ENCODE measurements at regions not wholly inside any gene's neighbourhood (a gene's known extent, or its start where the extent isn't known, plus 50 kb on each side); places are given as distances from the start of the nearest gene placed in this dataset.

DNA sequence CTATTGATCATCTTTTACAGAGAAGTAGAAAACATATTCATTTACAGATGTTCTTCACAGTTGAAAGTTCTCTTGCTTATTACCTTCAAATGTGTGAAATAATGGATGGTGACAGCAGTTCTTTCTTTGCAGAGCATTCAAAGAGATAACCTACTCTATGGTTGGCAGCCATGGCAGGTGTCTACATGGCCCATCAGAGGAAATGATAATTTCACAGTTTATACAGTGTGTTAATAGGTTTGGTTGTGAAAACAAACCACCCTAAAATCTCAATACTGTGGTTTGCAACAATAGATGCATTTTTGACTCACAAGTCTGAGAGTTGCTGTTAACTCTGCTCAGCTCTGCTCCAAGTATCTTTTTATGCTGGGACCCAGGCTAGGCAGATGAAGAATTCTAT lies 241.2 kb upstream of the SAMSN1 start:
- Histone ChIP-seq H3K4me2 (ENCODE audit: low read length) (no peak overlapping the region), H3K9me3 (ENCODE audit: low read length) (no peaks in the 10 kb centered on the region), H3K36me3 (ENCODE audit: insufficient read depth, low read length) (no peaks in the 10 kb centered on the region), H3K9me2 (ENCODE audit: insufficient read depth, low read length) (no peaks in the 10 kb centered on the region), H4K20me1 (ENCODE audit: insufficient read depth, low read length) (no peaks in the 10 kb centered on the region), H3K27ac (ENCODE audit: low read depth, low read length, poor library complexity, severe bottlenecking) (no peak overlapping the region), H2AFZ (ENCODE audit: low read length) (no peak overlapping the region), H3K4me1 (ENCODE audit: insufficient read depth, low read length, poor library complexity, severe bottlenecking) (no peaks in the 10 kb centered on the region), H3K4me3 (ENCODE audit: low read depth, low read length, poor library complexity, severe bottlenecking) (no peak overlapping the region), H3K79me2 (ENCODE audit: insufficient read depth, low read depth, low read length) (no peaks in the 10 kb centered on the region)
- TF ChIP-seq CTCF (conservative IDR thresholded peaks at IDR 0.05; ENCODE audit: low read length), result no peak
- no peak for TF ChIP-seq EZH2phosphoT487 (IDR thresholded peaks at IDR 0.05; ENCODE audit: borderline replicate concordance, low read depth, low read length)
- no peak for DNase-seq (ENCODE audit: low spot score)
- POLR2A ChIA-PET, result no interaction called here
- BruUV-seq (replicated peaks), result no TSS peak
- CTCF ChIA-PET (ENCODE audit: unreplicated experiment), result no interaction called here
- intact Hi-C loops (cut with micrococcal nuclease; ENCODE audit: unreplicated experiment), result no loop called here

- DNase-seq (ENCODE audit: low spot score), result no peak
- POLR2A ChIA-PET, result no interaction called here
- Histone ChIP-seq H3K4me1 (ENCODE audit: insufficient read depth, low read length, poor library complexity, severe bottlenecking) (no peaks in the 10 kb centered on the region), H3K36me3 (ENCODE audit: insufficient read depth, low read length) (no peaks in the 10 kb centered on the region), H3K9me2 (ENCODE audit: insufficient read depth, low read length) (no peaks in the 10 kb centered on the region), H3K27ac (ENCODE audit: low read depth, low read length, poor library complexity, severe bottlenecking) (no peak overlapping the region), H3K4me2 (ENCODE audit: low read length) (no peak overlapping the region), H3K79me2 (ENCODE audit: insufficient read depth, low read depth, low read length) (no peaks in the 10 kb centered on the region), H3K9me3 (ENCODE audit: low read length) (no peaks in the 10 kb centered on the region), H2AFZ (ENCODE audit: low read length) (no peak overlapping the region), H4K20me1 (ENCODE audit: insufficient read depth, low read length) (no peaks in the 10 kb centered on the region), H3K4me3 (ENCODE audit: low read depth, low read length, poor library complexity, severe bottlenecking) (no peak overlapping the region)
- intact Hi-C loops (cut with micrococcal nuclease; ENCODE audit: unreplicated experiment), result no loop called here
- CTCF ChIA-PET (ENCODE audit: unreplicated experiment), result no interaction called here
- TF ChIP-seq CTCF (conservative IDR thresholded peaks at IDR 0.05; ENCODE audit: low read length), result no peak
- no peak for TF ChIP-seq EZH2phosphoT487 (IDR thresholded peaks at IDR 0.05; ENCODE audit: borderline replicate concordance, low read depth, low read length)
- BruUV-seq (replicated peaks), result no TSS peak
These were observed 239.6 kb upstream of the SAMSN1 start for GRCh38 chr21:14785679-14786078.

GRCh38 chr21:14773777-14774345 lies 227.7 kb upstream of the SAMSN1 start:
- intact Hi-C loops (cut with micrococcal nuclease; ENCODE audit: unreplicated experiment), result loop anchor here (2.0 to 10.0 kb wide), 2 partner anchors 371 to 519 kb away; no protein-coding TSS in a partner anchor
- H3K4me2 ChIP-seq (ENCODE audit: low read length), result no peak overlapping the region
- POLR2A ChIA-PET, result interaction anchor here (0.7 kb wide), 1 partner anchor 22 kb away, joined by 4 read pairs; no protein-coding TSS in a partner anchor

More at GRCh38 chr21:14773777-14774345, 227.7 kb upstream of the SAMSN1 start:
- H3K27ac ChIP-seq (ENCODE audit: low read depth, low read length, poor library complexity, severe bottlenecking), result no peak overlapping the region
- no peaks in the 10 kb centered on the region for H3K9me2 ChIP-seq (ENCODE audit: insufficient read depth, low read length)
- TF ChIP-seq EZH2phosphoT487 (IDR thresholded peaks at IDR 0.05; ENCODE audit: borderline replicate concordance, low read depth, low read length) (no peak), CTCF (conservative IDR thresholded peaks at IDR 0.05; ENCODE audit: low read length) (peak; percentile 96)
- peaks cover 3% of the 10 kb centered on the region for H3K4me1 ChIP-seq (ENCODE audit: insufficient read depth, low read length, poor library complexity, severe bottlenecking)
- no peaks in the 10 kb centered on the region for H4K20me1 ChIP-seq (ENCODE audit: insufficient read depth, low read length)
- H3K9me3 ChIP-seq (ENCODE audit: low read length), result no peaks in the 10 kb centered on the region
- no TSS peak for BruUV-seq (replicated peaks)
- CTCF ChIA-PET (ENCODE audit: unreplicated experiment), result no interaction called here
- DNase-seq (ENCODE audit: low spot score), result peak; percentile 63
- no peaks in the 10 kb centered on the region for H3K79me2 ChIP-seq (ENCODE audit: insufficient read depth, low read depth, low read length)
- H2AFZ ChIP-seq (ENCODE audit: low read length), result no peak overlapping the region
- H3K36me3 ChIP-seq (ENCODE audit: insufficient read depth, low read length), result no peaks in the 10 kb centered on the region
- no peak overlapping the region for H3K4me3 ChIP-seq (ENCODE audit: low read depth, low read length, poor library complexity, severe bottlenecking)
